Loucy (cell line): ENCODE measurements at regions not wholly inside any gene's neighbourhood (a gene's known extent, or its start where the extent isn't known, plus 50 kb on each side); places are given as distances from the start of the nearest gene placed in this dataset.

Experiments
- CTCF ChIP-seq: fragments of 200-600 bp; sonication (generic); conservative IDR thresholded peaks from 2 replicates; pipeline ENCODE4 v1.5.1; 2014; ENCODE audit warnings: mild to moderate bottlenecking, antibody characterized with exemption, low read length
- EZH2phosphoT487 ChIP-seq: fragments of 200-600 bp; IDR thresholded peaks from 2 replicates; pipeline ENCODE4 v1.6.1; 2018; ENCODE audit warnings: antibody characterized with exemption, mild to moderate bottlenecking, moderate library complexity, borderline replicate concordance

DNA sequence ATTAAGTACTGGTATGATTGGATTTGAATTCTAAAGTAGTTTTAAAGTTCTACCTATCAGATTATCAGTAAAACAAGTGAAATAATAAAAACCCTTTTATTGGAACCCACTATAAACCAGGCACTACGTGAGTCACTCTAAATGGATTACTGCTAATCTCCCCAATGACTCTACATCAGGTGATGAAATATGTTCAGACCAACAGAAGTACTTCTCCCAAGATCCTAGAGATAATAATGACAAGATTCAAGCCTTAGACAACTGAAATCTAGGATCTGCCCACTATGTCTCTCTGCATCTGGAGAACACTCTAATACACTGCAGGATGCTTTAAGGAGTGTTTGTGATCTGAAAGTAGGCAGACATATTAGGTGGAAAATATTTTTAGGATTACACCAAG lies 652.1 kb upstream of the CHORDC1 start:
- no peak for TF ChIP-seq CTCF
- no peak for TF ChIP-seq EZH2phosphoT487
